Ramos (cell line): ENCODE measurements at regions not wholly inside any gene's neighbourhood (a gene's known extent, or its start where the extent isn't known, plus 50 kb on each side); places are given as distances from the start of the nearest gene placed in this dataset.
"Not testable (repeated sequence)": the region's sequence is repeated elsewhere in the genome, so short reads cannot be mapped to it uniquely, and the experiment has no call there.

Experiments
- in situ Hi-C: fragments of 300-500 bp; cut with MboI; formaldehyde crosslinking; loops from one replicate; pipeline ENCODE4 v1.14.3; 2022; ENCODE audit warnings: low sequenced_read_pairs; ENCODE audit not compliant: unreplicated experiment

DNA sequence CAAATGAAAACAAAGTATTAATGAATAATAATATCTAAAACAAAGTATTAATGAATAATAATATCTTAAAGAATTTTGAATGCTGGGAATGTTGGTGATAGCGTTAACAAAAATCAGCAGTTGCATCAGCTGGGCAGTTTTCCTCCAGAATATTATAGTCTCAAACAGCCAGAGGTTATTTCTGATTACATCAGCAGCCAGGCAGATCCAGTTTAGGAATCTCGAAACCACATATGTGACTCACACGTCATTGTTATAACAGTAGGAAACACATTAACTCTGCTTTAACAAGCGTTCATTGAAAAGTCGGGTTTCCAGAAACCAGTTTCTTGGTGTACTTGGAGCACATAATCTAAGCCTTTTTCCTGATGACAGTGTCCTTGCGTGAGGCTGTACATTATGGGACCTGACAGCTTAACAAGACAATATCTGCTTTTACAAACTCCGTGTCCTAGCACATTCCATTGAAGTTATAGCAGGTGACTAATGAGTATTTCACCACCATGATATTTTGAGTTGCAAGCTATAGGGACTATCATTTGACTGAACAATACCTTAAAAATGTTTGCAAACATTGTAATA lies 559.5 kb upstream of the KLF4 start:
- in situ Hi-C loops, result no loop called here

DNA sequence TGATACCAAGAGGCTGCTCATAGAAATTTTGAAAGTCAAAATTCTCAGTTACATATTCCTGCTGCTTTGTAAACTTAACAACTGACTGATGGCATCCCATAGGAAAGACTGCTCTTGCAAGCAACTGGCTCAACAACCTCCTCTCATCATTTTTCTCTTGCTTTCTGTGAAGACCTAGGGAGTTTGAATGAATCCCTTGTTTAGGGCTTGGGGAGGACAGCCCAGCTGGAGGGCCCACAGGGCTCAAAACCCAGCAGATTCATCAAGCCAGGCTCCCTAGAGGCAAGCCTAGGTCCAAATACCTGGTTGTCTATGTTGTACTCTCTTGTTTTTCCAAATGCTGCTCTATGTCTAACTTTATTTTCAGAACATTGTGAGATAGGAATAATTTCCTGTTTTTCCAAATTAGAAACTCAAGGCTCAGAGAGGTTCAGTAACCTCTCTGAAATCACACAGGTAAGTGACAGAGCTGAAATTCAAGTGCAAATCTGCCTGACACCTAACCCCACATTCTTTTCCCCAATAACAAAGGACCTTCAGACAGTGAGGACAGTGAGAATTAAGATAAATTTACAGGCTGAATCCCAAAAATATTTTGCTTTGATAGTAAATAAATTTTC lies 558.9 kb upstream of the KLF4 start:
- in situ Hi-C loops, result no loop called here

DNA sequence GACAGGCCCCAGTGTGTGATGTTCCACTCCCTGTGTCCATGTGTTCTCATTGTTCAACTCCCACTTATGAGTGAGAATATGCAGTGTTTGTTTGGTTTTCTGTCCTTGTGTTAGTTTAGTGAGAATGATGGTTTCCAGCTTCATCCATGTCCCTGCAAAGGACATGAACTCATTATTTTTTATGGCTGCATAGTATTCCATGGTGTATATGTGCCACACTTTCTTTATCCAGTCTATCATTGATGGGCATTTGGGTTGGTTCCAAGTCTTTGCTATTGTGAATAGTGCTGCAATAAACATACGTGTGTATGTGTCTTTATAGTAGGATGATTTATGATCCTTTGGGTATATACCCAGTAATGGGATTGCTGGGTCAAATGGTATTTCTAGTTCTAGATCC lies 558.2 kb upstream of the KLF4 start:
- in situ Hi-C loops, result not testable (repeated sequence)

DNA sequence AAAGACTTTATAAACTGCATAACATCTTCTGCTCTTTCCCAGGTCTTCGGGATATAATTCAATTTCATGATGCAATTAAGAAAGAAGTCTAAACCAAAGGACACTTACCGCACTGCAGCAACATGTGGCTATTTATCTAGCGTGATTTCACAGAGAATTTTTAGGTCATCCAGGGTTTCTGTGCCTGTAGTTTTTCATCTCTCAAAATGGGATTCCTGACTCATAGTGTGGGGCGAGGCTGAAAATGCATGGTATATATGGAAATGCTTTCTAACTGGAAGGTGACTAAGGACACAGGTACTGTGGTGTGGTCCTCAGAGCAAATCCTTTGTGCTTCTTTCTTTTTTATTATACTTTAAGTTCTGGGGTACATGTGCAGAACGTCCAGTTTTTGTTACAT lies 557.7 kb upstream of the KLF4 start:
- in situ Hi-C loops, result no loop called here

DNA sequence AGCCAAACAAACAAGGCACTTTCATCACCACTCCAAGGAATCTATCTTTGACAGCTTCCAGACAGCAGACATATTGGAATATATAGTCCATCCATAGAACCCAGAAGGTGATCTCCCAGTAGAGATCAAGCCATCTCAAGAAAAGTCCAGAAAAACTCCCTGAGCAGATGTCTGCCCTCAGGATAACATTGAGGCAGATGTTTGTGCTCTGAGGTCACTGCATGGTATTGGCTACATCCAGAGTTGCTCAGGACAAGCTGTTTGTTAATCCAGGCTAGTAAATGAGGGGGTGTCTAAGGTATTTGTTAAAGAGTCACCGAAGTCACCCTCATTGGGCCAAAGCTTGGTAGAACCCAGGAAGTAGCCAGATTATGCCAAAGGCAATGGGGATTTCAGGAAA lies 556.3 kb upstream of the KLF4 start:
- in situ Hi-C loops, result no loop called here

DNA sequence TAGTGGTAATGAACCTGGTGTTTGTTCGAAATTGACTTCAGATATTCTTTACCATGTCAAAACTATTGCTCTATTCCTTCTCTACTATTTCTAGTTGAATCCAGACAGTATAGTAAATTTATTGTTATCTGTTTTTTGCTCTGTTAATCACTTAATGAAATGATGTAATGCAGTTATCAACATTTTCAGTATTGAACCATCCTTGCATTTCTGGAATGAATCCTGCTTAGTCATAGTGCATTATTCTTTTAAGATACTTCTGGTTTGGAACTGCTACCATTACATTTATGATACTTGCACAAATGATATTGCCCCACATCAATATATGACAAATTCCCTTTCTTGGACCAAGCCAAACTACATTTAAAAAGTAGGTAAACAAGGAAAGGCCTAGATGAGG lies 554.0 kb upstream of the KLF4 start:
- in situ Hi-C loops, result no loop called here

DNA sequence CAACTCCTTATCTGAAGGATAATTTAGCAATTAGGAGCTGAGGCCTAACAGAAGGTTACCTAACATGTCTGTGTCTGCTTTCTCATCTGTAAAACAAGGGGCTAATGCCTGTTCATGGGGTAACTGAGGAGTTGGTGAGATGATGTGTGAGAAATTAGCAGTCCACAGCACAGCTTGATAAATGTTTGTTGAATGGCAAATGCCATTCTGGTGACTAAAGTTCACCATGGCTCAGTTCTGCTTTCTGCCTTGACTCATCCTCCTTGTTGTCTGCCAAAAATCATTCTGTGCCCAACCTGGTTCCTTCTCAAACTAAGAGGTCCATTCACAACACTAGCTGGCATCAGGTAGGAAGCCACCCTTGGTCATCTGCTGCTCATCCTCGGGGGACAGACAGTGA lies 552.0 kb upstream of the KLF4 start:
- in situ Hi-C loops, result no loop called here

DNA sequence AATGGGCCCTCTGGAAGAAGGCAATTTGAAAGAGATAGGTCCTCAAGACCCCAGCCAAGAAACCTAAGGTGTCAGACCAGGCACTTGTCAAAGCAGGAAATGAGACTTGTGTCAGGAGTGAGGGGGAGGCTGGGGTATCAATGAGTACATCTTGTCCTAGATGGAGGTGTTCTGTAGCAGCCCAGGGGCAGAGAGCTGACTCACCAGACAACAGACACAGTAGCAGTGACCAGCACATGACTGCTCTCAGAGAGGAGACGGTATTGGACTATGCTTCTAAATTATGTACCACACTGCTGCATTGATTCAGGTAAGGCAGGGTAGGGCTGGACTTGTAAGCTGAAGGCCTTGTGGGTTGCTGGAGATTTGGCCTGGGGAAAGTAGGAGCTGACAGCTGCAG lies 551.2 kb upstream of the KLF4 start:
- in situ Hi-C loops, result no loop called here

DNA sequence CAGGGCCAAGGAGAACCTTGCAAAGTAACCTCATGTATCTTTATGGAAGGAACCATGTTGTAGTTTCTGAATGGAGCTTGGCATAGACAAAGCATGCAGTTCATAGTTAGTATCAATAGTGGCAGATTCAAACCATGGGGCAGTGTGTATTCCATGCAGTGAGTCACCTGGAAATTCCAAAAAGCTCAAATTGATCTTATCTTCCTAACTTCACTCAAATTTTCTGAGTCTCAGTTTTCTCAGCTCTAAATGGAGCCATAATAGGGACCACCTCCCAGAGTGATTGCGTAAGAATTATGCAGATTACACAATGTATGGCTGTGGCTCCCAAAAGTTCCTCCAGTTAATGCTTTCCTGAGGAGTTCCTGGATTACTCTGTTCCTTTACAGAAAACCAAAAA lies 549.9 kb upstream of the KLF4 start:
- in situ Hi-C loops, result no loop called here

DNA sequence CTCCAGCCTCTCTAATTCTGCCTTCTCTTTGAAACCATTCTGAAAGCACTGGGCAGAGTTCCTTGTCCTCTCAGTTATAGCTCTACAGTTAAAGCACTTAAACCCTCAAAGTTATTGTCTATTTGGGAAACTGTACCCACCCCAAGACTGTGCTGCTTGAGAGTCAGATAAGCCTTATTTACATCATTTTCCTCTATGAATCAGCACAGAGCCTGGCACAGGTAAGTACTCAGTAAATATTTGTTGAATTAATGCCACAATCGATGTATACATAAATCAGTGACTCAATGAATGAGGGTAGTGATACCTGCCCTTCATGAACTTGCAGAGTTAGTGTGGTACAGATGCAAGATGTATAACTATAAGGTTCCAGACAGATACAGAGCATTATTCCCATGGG lies 549.4 kb upstream of the KLF4 start:
- in situ Hi-C loops, result no loop called here

DNA sequence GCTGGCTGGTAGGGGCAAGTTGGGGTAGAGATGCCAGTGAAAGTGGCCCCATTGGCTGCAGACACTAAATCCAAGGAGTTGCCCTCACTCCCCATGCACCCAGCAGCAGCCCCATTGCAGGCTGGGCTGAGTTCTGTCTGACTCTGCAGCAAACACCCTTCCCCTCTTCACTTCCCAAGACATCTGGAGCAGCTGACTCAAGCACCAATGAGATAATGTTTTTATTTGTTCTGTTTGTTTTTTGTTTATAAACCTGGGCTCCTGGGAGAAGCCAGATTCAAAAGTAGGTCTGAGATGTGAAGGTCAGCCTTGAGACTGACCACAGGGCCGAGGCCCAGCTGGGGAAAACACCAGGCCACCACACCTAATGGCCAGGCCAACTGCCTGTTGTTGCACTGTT lies 545.9 kb upstream of the KLF4 start:
- in situ Hi-C loops, result no loop called here

DNA sequence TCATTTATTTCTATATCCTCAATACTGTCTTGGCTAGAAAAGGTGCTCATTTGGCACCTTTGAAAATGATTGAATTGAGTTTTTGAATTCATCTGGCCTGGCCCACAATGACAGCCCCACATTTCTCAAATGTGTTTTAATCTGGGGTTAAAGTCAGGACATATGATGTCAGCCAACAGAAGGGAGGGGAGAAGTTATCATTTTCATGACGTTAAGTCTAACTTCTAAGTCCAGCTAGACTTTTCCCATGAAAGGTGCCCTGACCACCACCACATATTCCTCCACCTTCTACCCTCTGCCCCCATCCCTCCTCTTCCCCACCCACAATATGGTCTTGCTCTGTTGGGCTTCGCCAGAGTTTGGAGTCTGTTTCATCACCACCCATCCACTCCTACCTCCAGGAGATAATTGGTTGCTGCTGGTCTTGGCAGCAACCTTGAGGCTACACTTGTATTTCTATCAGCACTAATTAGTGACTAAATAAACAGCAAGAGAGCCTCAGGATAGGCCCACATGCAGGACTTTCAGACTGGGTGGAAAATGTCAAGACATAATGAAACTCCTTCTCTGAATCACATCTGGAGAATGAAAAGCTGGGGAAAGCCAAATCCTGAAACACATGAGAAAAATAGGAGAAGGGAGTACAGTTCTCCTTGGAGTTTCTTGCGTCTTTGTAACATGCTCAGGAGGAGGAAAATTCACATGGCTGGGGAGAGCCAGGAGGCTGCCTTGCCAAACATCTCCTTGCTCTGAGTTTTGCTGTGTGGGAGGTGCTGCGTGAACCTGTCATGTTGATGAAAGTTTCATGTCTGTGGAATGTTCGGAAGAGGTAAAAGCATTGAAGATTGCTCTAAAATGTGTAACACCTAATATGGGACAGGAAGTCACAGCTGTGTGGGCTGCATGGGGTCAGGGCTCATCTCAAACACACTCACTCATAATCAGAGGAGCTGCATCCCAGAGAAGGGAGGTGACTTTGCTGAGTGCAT lies 544.7 kb upstream of the KLF4 start:
- in situ Hi-C loops, result no loop called here

DNA sequence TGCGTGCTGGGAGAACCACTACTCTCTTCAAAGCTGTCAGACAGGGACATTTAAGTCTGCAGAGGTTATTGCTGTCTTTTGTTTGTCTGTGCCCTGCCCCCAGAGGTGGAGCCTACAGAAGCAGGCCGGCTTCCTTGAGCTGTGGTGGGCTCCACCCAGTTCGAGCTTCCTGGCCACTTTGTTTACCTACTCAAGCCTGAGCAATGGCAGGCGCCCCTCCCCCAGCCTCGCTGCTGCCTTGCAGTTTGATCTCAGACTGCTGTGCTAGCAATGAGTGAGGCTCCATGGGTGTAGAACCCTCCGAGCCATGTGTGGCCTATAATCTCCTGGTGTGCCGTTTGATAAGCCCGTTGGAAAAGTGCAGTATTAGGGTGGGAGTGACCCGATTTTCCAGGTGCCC lies 542.5 kb upstream of the KLF4 start:
- in situ Hi-C loops, result not testable (repeated sequence)

DNA sequence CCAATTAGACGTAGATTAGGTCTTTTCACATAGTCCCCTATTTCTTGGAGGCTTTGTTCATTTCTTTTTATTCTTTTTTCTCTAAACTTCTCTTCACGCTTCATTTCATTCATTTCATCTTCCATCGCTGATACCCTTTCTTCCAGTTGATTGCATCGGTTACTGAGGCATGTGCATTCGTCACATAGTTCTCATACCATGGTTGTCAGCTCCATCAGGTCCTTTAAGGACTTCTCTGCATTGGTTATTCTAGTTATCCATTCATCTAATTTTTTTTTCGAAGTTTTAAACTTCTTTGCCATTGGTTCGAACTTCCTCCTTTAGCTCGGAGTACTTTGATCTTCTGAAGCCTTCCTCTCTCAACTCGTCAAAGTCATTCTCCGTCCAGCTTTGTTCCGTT lies 541.7 kb upstream of the KLF4 start:
- in situ Hi-C loops, result not testable (repeated sequence)

DNA sequence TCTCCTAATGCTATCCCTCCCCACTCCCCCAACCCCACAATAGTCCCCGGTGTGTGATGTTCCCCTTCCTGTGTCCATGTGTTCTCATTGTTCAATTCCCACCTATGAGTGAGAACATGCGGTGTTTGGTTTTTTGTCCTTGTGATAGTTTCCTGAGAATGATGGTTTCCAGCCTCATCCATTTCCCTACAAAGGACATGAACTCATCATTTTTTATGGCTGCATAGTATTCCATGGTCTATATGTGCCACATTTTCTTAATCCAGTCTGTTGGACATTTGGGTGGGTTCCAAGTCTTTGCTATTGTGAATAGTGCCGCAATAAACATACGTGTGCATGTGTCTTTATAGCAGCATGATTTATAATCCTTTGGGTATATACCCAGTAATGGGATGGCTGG lies 537.1 kb upstream of the KLF4 start:
- in situ Hi-C loops, result not testable (repeated sequence)

DNA sequence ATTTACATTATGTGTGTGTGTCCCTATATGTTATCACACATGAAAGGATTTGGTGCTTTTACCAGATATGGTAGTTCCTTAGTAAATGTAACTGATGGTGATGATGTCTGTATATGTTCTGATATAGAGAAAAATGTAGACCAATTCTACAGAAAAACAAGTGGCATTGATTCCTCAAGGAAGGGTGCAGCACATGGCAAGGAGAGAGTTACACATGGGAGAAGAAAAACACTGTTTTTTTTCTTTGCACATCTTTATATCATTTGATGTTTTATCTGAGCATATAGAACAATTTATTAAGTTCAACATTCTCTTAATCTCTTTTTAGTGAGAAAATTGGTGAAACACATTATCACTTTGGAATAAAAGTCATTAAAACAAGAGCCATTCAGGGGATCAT lies 535.0 kb upstream of the KLF4 start:
- in situ Hi-C loops, result no loop called here

DNA sequence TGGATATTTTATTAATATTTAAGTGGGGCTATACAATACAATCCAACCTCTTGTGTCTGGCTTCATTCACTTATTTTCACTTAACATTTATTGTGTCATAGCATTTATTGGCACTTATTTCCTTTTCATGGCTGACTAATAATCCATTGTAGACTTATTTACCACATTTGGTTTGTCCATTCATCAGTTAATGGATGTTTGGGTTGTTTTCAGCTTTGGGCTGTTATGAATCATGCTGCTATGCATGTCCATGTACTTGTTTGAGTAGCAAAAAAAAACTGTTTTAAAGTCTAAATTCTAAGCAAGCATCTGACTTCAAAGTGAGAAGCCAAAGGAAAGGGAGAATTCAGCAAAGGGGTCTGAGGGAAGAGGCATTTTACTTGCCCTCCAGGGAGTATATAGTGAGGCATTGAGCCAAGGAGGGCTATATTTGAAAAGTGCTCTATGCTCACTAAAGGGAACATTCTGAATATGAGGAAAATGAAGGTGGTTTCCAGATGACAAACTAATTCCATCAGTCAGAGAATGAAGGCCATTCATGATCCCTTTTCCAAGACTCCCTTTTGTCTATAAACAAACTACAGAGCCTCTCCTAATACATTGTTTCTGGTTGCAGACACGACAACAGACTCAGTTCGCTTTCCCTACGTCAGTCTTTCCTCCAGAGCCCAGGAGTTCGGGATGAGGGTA lies 532.8 kb upstream of the KLF4 start:
- in situ Hi-C loops, result no loop called here

DNA sequence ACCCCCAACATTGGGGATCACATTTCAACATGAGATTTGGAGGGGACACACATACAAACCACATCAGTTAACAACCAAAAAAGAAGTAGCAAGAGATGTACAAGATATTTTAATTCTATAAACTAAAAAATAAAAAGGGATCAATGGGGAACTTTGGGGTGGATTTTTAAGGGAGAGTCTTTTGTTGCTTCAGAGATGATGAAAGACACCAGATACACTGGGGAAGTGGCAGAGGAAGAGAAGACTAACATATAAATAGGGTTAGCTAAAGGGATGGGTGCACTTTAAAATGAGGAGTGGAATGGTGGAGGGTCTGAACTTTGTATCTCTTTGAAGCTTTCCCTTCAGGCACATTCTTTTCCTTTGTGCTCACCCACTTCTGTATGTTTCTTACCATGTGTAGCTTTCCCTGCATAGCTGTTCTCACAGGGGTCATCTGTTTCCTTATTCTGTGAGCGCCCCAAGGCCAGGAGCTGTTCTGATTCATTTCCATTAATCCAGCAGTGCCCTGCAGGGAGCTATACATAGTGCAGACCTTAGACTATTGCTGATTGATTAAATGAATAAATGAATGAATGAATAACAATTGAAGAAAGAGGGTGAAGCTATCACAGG lies 531.6 kb upstream of the KLF4 start:
- in situ Hi-C loops, result no loop called here

DNA sequence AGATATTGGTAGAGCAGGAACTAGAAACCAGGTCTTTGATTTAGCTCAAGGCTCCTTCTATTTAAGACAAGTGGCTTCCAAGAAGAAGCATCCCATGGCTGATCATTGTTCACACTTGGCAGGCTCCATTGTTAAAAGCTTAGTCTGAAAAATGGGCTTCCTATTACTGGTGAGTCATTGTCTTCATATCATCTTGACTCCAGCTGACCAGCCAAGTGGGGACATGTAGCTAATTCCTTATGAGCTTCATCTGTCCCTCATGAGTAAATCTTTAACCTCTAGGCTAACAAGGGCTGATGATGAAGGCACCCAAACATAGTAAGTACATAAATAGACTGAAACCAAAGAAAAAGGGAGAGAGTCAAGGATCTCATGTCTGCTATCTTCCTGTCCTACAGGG lies 530.3 kb upstream of the KLF4 start:
- in situ Hi-C loops, result no loop called here

DNA sequence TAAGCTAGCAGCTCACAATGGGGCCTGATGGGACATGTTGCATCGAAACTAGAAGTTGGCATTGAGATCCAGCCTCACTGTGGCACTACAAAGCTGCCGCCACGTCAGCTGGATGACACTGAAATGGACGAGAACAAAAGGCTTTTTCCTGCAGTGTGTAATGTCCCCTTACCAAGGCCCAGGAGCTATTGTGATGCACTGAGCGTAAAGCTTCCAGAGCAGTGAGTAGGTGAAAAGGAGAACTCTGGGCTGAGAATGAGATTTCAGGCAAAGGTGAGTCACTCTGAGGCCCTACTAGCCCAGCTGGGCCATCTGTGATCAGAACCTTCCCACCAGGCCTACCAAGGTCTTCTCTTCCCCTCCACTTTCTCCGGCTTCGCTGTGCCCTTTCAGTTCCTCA lies 528.1 kb upstream of the KLF4 start:
- in situ Hi-C loops, result no loop called here
